H1 (cell line): ENCODE measurements at regions not wholly inside any gene's neighbourhood (a gene's known extent, or its start where the extent isn't known, plus 50 kb on each side); places are given as distances from the start of the nearest gene placed in this dataset.
A peak's percentile ranks its signal among the peaks of the same experiment; 100 is the strongest.

ENCODE experiments used
- CTCF ChIA-PET: fragments of 300-600 bp; sonication (Branson Sonifier 250); formaldehyde crosslinking; loops from one replicate; lab custom pipeline; 2021; ENCODE audit not compliant: partially characterized antibody; lab: Charles Lee
- POLR2A ChIA-PET: fragments of 300-600 bp; sonication (Branson Sonifier 250); formaldehyde crosslinking; loops from one replicate; lab custom pipeline; 2021; ENCODE audit warnings: inconsistent platforms; ENCODE audit not compliant: partially characterized antibody; lab: Charles Lee
- DNase-seq, 2 experiments: peaks; one replicate each; pipeline versions ENCODE4 v3.0.0 to v3.0.0-alpha.2; 2010 to 2022; ENCODE audit warnings: low spot score in 2 of 2, low read depth in 1 of 2, mixed read lengths in 1 of 2
- FAIRE-seq: peaks from 2 replicates; lab custom pipeline; 2011; peaks lifted over from hg19 to GRCh38; lab: Jason Lieb, UNC
- H2AFZ ChIP-seq: 2 replicates; pipeline ENCODE4 v1.8.1; 2012; ENCODE audit warnings: low read length, inconsistent platforms
- H2AK5ac ChIP-seq: 2 replicates; pipeline ENCODE4 v1.6.1; 2013; ENCODE audit warnings: low read depth, low read length
- H2BK120ac ChIP-seq: replicated peaks from 2 replicates; pipeline ENCODE3; 2013; ENCODE audit warnings: low read depth, low read length, inconsistent platforms
- H2BK12ac ChIP-seq: 2 replicates; pipeline ENCODE4 v1.6.1; 2013; ENCODE audit warnings: low read depth, low read length
- H2BK15ac ChIP-seq: 2 replicates; pipeline ENCODE4 v1.6.1; 2013; ENCODE audit warnings: low read length
- H2BK20ac ChIP-seq: 2 replicates; pipeline ENCODE4 v1.6.1; 2013; ENCODE audit warnings: low read length
- H2BK5ac ChIP-seq: 2 replicates; pipeline ENCODE4 v1.6.1; 2013; ENCODE audit warnings: low read depth, low read length
- H3K14ac ChIP-seq: 2 replicates; pipeline ENCODE4 v1.6.1; 2013; ENCODE audit warnings: inconsistent platforms; ENCODE audit not compliant: insufficient read length
- H3K18ac ChIP-seq: 2 replicates; pipeline ENCODE4 v1.6.1; 2013; ENCODE audit warnings: low read length; ENCODE audit errors: extremely low read depth
- H3K23ac ChIP-seq: 2 replicates; pipeline ENCODE4 v1.6.1; 2013; ENCODE audit warnings: inconsistent platforms; ENCODE audit not compliant: insufficient read length
- H3K23me2 ChIP-seq: 2 replicates; pipeline ENCODE4 v1.6.1; 2013; ENCODE audit warnings: low read depth, low read length
- H3K27ac ChIP-seq: 2 replicates; pipeline ENCODE4 v1.6.1; 2011; ENCODE audit warnings: low read depth, low read length, inconsistent platforms
- H3K27me3 ChIP-seq, 4 experiments: replicated peaks in 1 of 4; 1 replicate in 1 of 4; 2 replicates in 3 of 4; pipeline versions ENCODE4 v1.6.1 to v1.8.1; 2011 to 2013; ENCODE audit warnings: low read length in 3 of 4, mild to moderate bottlenecking in 3 of 4, inconsistent platforms in 2 of 4, mixed read lengths in 2 of 4, moderate library complexity in 1 of 4; ENCODE audit not compliant: control insufficient read depth in 3 of 4, insufficient read depth in 3 of 4; ENCODE audit errors: extremely low read depth in 1 of 4
- H3K36me3 ChIP-seq, 4 experiments: 2 replicates each; pipeline versions ENCODE4 v1.6.1 to v1.8.1; 2011 to 2013; ENCODE audit warnings: mild to moderate bottlenecking in 4 of 4, low read length in 3 of 4, moderate library complexity in 2 of 4, control low read depth in 1 of 4, inconsistent platforms in 1 of 4; ENCODE audit not compliant: insufficient read depth in 4 of 4, control insufficient read depth in 2 of 4
- H3K4ac ChIP-seq: replicated peaks from 2 replicates; pipeline ENCODE3; 2013; ENCODE audit warnings: low read length, low read depth, mixed read lengths, inconsistent platforms; ENCODE audit not compliant: insufficient read length
- H3K4me1 ChIP-seq, 4 experiments: replicated peaks in 1 of 4; 1 replicate in 1 of 4; 2 replicates in 3 of 4; pipeline versions ENCODE4 v1.6.1 to v1.8.1; 2011 to 2013; ENCODE audit warnings: low read length in 3 of 4, inconsistent platforms in 2 of 4, mixed read lengths in 1 of 4; ENCODE audit not compliant: insufficient read depth in 4 of 4, control insufficient read depth in 3 of 4
- H3K4me2 ChIP-seq, 2 experiments: 2 replicates each; pipeline versions ENCODE4 v1.6.1 to v1.8.1; 2011 to 2013; ENCODE audit warnings: low read depth in 2 of 2, low read length in 2 of 2, control low read depth in 1 of 2, inconsistent platforms in 1 of 2, mild to moderate bottlenecking in 1 of 2; ENCODE audit not compliant: insufficient read depth in 1 of 2
- H3K4me3 ChIP-seq, 4 experiments: fragments of 200-600, 300-600 bp in 1 of 4; sonication (generic), shearing (Covaris generic), sonication (Bioruptor Twin) in 1 of 4; 2 replicates each; pipeline versions ENCODE4 v1.5.1 to v1.8.1; 2011 to 2016; ENCODE audit warnings: low read length in 4 of 4, low read depth in 3 of 4, control low read depth in 2 of 4, inconsistent platforms in 2 of 4, mild to moderate bottlenecking in 2 of 4, mixed read lengths in 1 of 4, moderate library complexity in 1 of 4; ENCODE audit not compliant: insufficient read depth in 2 of 4; ENCODE audit errors: extremely low read depth in 1 of 4
- H3K56ac ChIP-seq: replicated peaks from 2 replicates; pipeline ENCODE3; 2013; ENCODE audit warnings: low read depth, mild to moderate bottlenecking, mixed read lengths, low read length, inconsistent platforms; ENCODE audit not compliant: insufficient read length
- H3K79me1 ChIP-seq: 2 replicates; pipeline ENCODE4 v1.6.1; 2013; ENCODE audit warnings: low read depth, low read length, control low read depth
- H3K79me2 ChIP-seq, 2 experiments: 2 replicates each; pipeline versions ENCODE4 v1.6.1 to v1.8.1; 2012 to 2013; ENCODE audit warnings: low read length in 2 of 2, mild to moderate bottlenecking in 2 of 2, inconsistent platforms in 1 of 2; ENCODE audit not compliant: insufficient read depth in 2 of 2, control insufficient read depth in 1 of 2
- H3K9ac ChIP-seq, 4 experiments: replicated peaks in 1 of 4; 1 replicate in 1 of 4; 2 replicates in 3 of 4; pipeline versions ENCODE4 v1.6.1 to v1.8.1; 2011 to 2013; ENCODE audit warnings: low read depth in 3 of 4, low read length in 3 of 4, control low read depth in 2 of 4, mild to moderate bottlenecking in 2 of 4, moderate library complexity in 2 of 4, inconsistent platforms in 1 of 4; ENCODE audit errors: extremely low read depth in 1 of 4
- H3K9me3 ChIP-seq, 2 experiments: 2 replicates each; pipeline versions ENCODE4 v1.6.1 to v1.8.1; 2012 to 2013; ENCODE audit warnings: mild to moderate bottlenecking in 2 of 2, moderate library complexity in 2 of 2, control low read depth in 1 of 2, inconsistent platforms in 1 of 2, low read depth in 1 of 2, low read length in 1 of 2, mixed read lengths in 1 of 2; ENCODE audit not compliant: insufficient read depth in 2 of 2
- H4K20me1 ChIP-seq, 2 experiments: replicated peaks in 1 of 2; 2 replicates each; pipeline versions ENCODE3 to v1.8.1; 2011 to 2013; ENCODE audit warnings: inconsistent platforms in 2 of 2, low read length in 2 of 2, mild to moderate bottlenecking in 1 of 2; ENCODE audit not compliant: insufficient read depth in 2 of 2, control insufficient read depth in 1 of 2
- H4K5ac ChIP-seq: 2 replicates; pipeline ENCODE4 v1.6.1; 2013; ENCODE audit warnings: low read length, low read depth, mixed read lengths, inconsistent platforms; ENCODE audit not compliant: insufficient read length
- H4K8ac ChIP-seq: 2 replicates; pipeline ENCODE4 v1.8.0; 2013; ENCODE audit warnings: mild to moderate bottlenecking, moderate library complexity, low read length, inconsistent platforms; ENCODE audit not compliant: insufficient read depth; ENCODE audit errors: extremely low read depth
- H4K91ac ChIP-seq: replicated peaks from 2 replicates; pipeline ENCODE3; 2013; ENCODE audit warnings: low read length, mixed read lengths, inconsistent platforms; ENCODE audit not compliant: insufficient read length
- BACH1 ChIP-seq: IDR thresholded peaks from 2 replicates; pipeline ENCODE4 v1.6.1; 2012; ENCODE audit warnings: low read length, improper control_type of control experiment
- RAD21 ChIP-seq, 2 experiments: IDR thresholded peaks in 1 of 2; conservative IDR thresholded peaks in 1 of 2; 2 replicates each; pipeline ENCODE4 v1.6.1; 2011; ENCODE audit warnings: low read depth in 2 of 2, low read length in 2 of 2, improper control_type of control experiment in 1 of 2, inconsistent platforms in 1 of 2, mild to moderate bottlenecking in 1 of 2, moderate library complexity in 1 of 2
- SIN3A ChIP-seq, 2 experiments: IDR thresholded peaks in 1 of 2; conservative IDR thresholded peaks in 1 of 2; 2 replicates each; pipeline ENCODE4 v1.6.1; 2011 to 2012; ENCODE audit warnings: low read length in 2 of 2, improper control_type of control experiment in 1 of 2, low read depth in 1 of 2, mild to moderate bottlenecking in 1 of 2
- SP2 ChIP-seq: IDR thresholded peaks from 2 replicates; pipeline ENCODE4 v1.6.1; 2012; ENCODE audit warnings: mild to moderate bottlenecking, low read length, inconsistent platforms
- SP4 ChIP-seq: IDR thresholded peaks from 2 replicates; pipeline ENCODE4 v1.6.1; 2012; ENCODE audit warnings: low read length, inconsistent platforms
- TCF12 ChIP-seq: IDR thresholded peaks from 2 replicates; pipeline ENCODE4 v1.6.1; 2011; ENCODE audit warnings: low read depth, mild to moderate bottlenecking, low read length
- WGBS, 2 experiments: shearing (Covaris generic) in 1 of 2; methylation state at CpG; one replicate each; pipeline versions ENCODE4 v1.1.6 to v1.1.7; 2013 to 2015; ENCODE audit warnings: low lambda C conversion rate in 2 of 2, mixed read lengths in 2 of 2, inconsistent platforms in 1 of 2, low coverage in 1 of 2, missing lambda C conversion rate in 1 of 2; ENCODE audit not compliant: insufficient replicate concordance in 2 of 2, insufficient coverage in 1 of 2, insufficient read length in 1 of 2; ENCODE audit errors: extremely low coverage in 1 of 2, missing lambda C conversion rate in 1 of 2; 5-methylcytosine and 5-hydroxymethylcytosine counted together
- TF ChIP-seq, protein P1 (sequence below): IDR thresholded peaks from 2 replicates; pipeline ENCODE4 v1.6.1; 2011; ENCODE audit warnings: low read length, improper control_type of control experiment

DNA sequence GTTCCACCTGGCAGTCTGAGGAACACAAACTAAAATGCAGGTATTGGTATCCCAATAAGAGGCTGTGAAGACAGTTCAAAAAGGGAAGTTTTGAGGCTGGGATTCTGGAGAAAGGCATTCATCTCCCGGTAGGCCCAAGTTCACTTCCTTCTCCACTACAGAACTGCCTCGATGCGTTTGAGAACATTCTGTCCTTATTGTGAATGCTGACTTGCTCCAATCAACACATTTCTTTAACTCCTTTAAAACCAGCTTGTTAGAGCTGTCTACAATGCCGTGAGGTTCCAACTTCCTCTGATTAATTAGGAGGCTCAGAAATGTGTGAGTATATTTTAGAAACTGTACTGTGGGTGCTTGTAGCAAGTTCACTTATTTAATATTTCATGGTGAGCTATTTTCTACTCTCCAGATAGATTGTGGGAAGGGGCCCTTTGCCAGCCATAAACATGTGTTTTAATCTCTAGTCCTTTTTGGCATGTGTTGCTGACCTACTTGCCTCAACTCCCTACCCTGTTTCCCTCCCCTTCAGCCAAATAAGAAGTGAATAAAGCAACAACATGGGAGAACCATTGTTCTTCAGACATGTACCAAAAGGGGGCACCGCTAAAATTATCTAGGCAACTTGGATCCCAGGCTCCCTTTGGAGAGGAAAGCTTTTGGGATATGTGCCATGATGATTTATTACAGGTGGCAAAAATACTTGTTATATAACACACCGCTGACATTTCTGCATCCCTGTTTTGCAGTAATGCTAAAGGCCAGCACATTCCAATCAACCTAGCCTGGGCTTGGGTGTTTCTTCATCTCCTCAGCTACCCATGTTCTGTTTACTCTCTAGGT, 245.6 kb downstream of the BLID start:
- Histone ChIP-seq H3K14ac (no peak overlapping the region), H4K91ac (no peak overlapping the region), H3K23me2 (peaks cover 2% of the 10 kb centered on the region; the same call in 1 of the 2 replicates), H3K56ac (no peak overlapping the region), H3K9me3 (no peaks in the 10 kb centered on the region), H2BK12ac (no peak overlapping the region), H3K4me1 (no peaks in the 10 kb centered on the region), H2BK120ac (no peak overlapping the region), H2BK15ac (0 out of 2 replicates have a peak overlapping the region, but pooled peaks have one; percentile 37), H3K36me3 (no peaks in the 10 kb centered on the region), H3K23ac (no peak overlapping the region), H3K79me1 (no peaks in the 10 kb centered on the region), H2BK20ac (peak overlapping the region; percentile 1; the same call in 1 of the 2 replicates), H3K4me2 (no peak overlapping the region), H3K4ac (no peak overlapping the region), H3K9ac (no peak overlapping the region), H3K27me3 (peaks cover 0 to 1% (median 0%) of the 10 kb centered on the region in 4 experiments; a peak in 1 of 7 replicates), H2BK5ac (no peak overlapping the region), H3K4me3 (no peak overlapping the region), H3K79me2 (no peaks in the 10 kb centered on the region), H4K5ac (no peak overlapping the region), H2AK5ac (no peak overlapping the region), H4K8ac (no peak overlapping the region), H4K20me1 (no peaks in the 10 kb centered on the region), H3K18ac (no peak overlapping the region), H3K27ac (no peak overlapping the region), H2AFZ (peak overlapping the region; percentile 40; the same call in 1 of the 2 replicates)
- POLR2A ChIA-PET = no interaction called here
- WGBS, 2 experiments = 83% methylated on average over 6 of the region's 6 CpGs; no CpG with 5 or more reads in 1 of the 2 experiments
- DNase-seq (no peak), FAIRE-seq (no peak)
- TF ChIP-seq, protein P1, sequence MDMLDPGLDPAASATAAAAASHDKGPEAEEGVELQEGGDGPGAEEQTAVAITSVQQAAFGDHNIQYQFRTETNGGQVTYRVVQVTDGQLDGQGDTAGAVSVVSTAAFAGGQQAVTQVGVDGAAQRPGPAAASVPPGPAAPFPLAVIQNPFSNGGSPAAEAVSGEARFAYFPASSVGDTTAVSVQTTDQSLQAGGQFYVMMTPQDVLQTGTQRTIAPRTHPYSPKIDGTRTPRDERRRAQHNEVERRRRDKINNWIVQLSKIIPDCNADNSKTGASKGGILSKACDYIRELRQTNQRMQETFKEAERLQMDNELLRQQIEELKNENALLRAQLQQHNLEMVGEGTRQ = no peak
- TF ChIP-seq SP2 = no peak
- no peak for TF ChIP-seq SP4
- TF ChIP-seq SIN3A (conservative IDR thresholded peaks at IDR 0.05 in 1 of 2, IDR thresholded peaks at IDR 0.05 in 1 of 2; ENCODE audit: low read depth in 1 of 2, low read length in 2 of 2) = no peak
- peak in 1 of 2 experiments; percentile 22; a peak in 1 of 4 replicates for TF ChIP-seq RAD21 (IDR thresholded peaks at IDR 0.05 in 1 of 2, conservative IDR thresholded peaks at IDR 0.05 in 1 of 2; ENCODE audit: low read depth in 2 of 2, low read length in 2 of 2)
- no peak for TF ChIP-seq TCF12
- no peak for TF ChIP-seq BACH1
- CTCF ChIA-PET = interaction anchor here (0.6 to 3.0 kb wide), 8 partner anchors 13 to 252 kb away, joined by 3 to 13 read pairs (median 4); no protein-coding TSS in a partner anchor
